ENCODE measurements at regions not wholly inside any gene's neighbourhood (a gene's known extent, or its start where the extent isn't known, plus 50 kb on each side); places are given as distances from the start of the nearest gene placed in this dataset.

- no peaks in the 10 kb centered on the region for H3K27me3 Mint-ChIP-seq
- Histone ChIP-seq H3K27me3 (ENCODE audit: control insufficient read depth in 1 of 2, insufficient read depth in 2 of 2, low read length in 2 of 2) (no peaks in the 10 kb centered on the region), H3K9me3 (ENCODE audit: control insufficient read depth in 1 of 2, insufficient read depth in 1 of 2, low read length in 2 of 2) (peaks cover 0 to 3% of the 10 kb centered on the region in 2 experiments), H3K36me3 (ENCODE audit: insufficient read depth, low read length) (no peaks in the 10 kb centered on the region), H3K4me3 (ENCODE audit: low read length) (no peak overlapping the region), H3K27ac (ENCODE audit: low read depth in 1 of 2, low read length in 2 of 2) (no peak overlapping the region), H3K4me1 (ENCODE audit: insufficient read depth, low read length) (no peaks in the 10 kb centered on the region)
- no peaks in the 10 kb centered on the region for H3K36me3 Mint-ChIP-seq (ENCODE audit: low read depth)
- CTCF ChIA-PET: no interaction called here
- no peak overlapping the region for H3K4me3 Mint-ChIP-seq
- intact Hi-C loops (cut with DNase I, micrococcal nuclease): no loop called here
- DNase-seq (no peak), ATAC-seq (ENCODE audit: poor library complexity) (no peak)
- no peak for TF ChIP-seq CTCF (IDR thresholded peaks at IDR 0.05)
- POLR2A ChIA-PET: no interaction called here
- H3K9me3 Mint-ChIP-seq: peaks cover 6% of the 10 kb centered on the region
- H3K27ac Mint-ChIP-seq: no peak overlapping the region
- no peaks in the 10 kb centered on the region for H3K4me1 Mint-ChIP-seq (ENCODE audit: low read depth)
Measured at GRCh38 chr2:104040771-104041170, 813.1 kb upstream of the POU3F3 start.

- intact Hi-C loops (cut with DNase I, micrococcal nuclease): no loop called here
Measured at GRCh38 chr2:104041351-104041750, 812.6 kb upstream of the POU3F3 start.

GRCh38 chr2:104043864-104044263 lies 810.1 kb upstream of the POU3F3 start:
- ChIA-PET POLR2A (no interaction called here), CTCF (no interaction called here)
- intact Hi-C loops (cut with DNase I, micrococcal nuclease): no loop called here
- Histone ChIP-seq H3K27ac (ENCODE audit: low read depth in 1 of 2, low read length in 2 of 2) (no peak overlapping the region), H3K36me3 (ENCODE audit: insufficient read depth, low read length) (no peaks in the 10 kb centered on the region), H3K4me3 (ENCODE audit: low read length) (no peak overlapping the region), H3K27me3 (ENCODE audit: control insufficient read depth in 1 of 2, insufficient read depth in 2 of 2, low read length in 2 of 2) (no peaks in the 10 kb centered on the region), H3K9me3 (ENCODE audit: control insufficient read depth in 1 of 2, insufficient read depth in 1 of 2, low read length in 2 of 2) (peaks cover 0 to 3% of the 10 kb centered on the region in 2 experiments), H3K4me1 (ENCODE audit: insufficient read depth, low read length) (no peaks in the 10 kb centered on the region)
- H3K9me3 Mint-ChIP-seq: no peaks in the 10 kb centered on the region
- ATAC-seq (ENCODE audit: poor library complexity) (no peak), DNase-seq (no peak)
- H3K4me1 Mint-ChIP-seq (ENCODE audit: low read depth): no peaks in the 10 kb centered on the region
- no peaks in the 10 kb centered on the region for H3K36me3 Mint-ChIP-seq (ENCODE audit: low read depth)
- no peak overlapping the region for H3K27ac Mint-ChIP-seq
- H3K4me3 Mint-ChIP-seq: no peak overlapping the region
- no peak for TF ChIP-seq CTCF (IDR thresholded peaks at IDR 0.05)
- no peaks in the 10 kb centered on the region for H3K27me3 Mint-ChIP-seq

More at GRCh38 chr2:104041351-104041750, 812.6 kb upstream of the POU3F3 start:
- Histone ChIP-seq H3K4me1 (ENCODE audit: insufficient read depth, low read length) (no peaks in the 10 kb centered on the region), H3K9me3 (ENCODE audit: control insufficient read depth in 1 of 2, insufficient read depth in 1 of 2, low read length in 2 of 2) (peaks cover 0 to 3% of the 10 kb centered on the region in 2 experiments), H3K36me3 (ENCODE audit: insufficient read depth, low read length) (no peaks in the 10 kb centered on the region), H3K27ac (ENCODE audit: low read depth in 1 of 2, low read length in 2 of 2) (no peak overlapping the region), H3K27me3 (ENCODE audit: control insufficient read depth in 1 of 2, insufficient read depth in 2 of 2, low read length in 2 of 2) (no peaks in the 10 kb centered on the region), H3K4me3 (ENCODE audit: low read length) (no peak overlapping the region)
- Mint-ChIP-seq H3K27ac (no peak overlapping the region), H3K4me1 (ENCODE audit: low read depth) (no peaks in the 10 kb centered on the region), H3K9me3 (peaks cover 3% of the 10 kb centered on the region), H3K4me3 (no peak overlapping the region), H3K36me3 (ENCODE audit: low read depth) (no peaks in the 10 kb centered on the region), H3K27me3 (no peaks in the 10 kb centered on the region)
- ChIA-PET CTCF (no interaction called here), POLR2A (no interaction called here)
- DNase-seq (no peak), ATAC-seq (ENCODE audit: poor library complexity) (no peak)
- no peak for TF ChIP-seq CTCF (IDR thresholded peaks at IDR 0.05)
